ENCODE measurements at regions not wholly inside any gene's neighbourhood (a gene's known extent, or its start where the extent isn't known, plus 50 kb on each side); places are given as distances from the start of the nearest gene placed in this dataset.

- Mint-ChIP-seq H3K4me1 (ENCODE audit: unreplicated experiment) (no peaks in the 10 kb centered on the region), H3K27ac (ENCODE audit: unreplicated experiment) (no peak overlapping the region), H3K27me3 (ENCODE audit: unreplicated experiment) (no peaks in the 10 kb centered on the region), H3K9me3 (ENCODE audit: unreplicated experiment) (no peaks in the 10 kb centered on the region), H3K4me3 (ENCODE audit: unreplicated experiment) (no peak overlapping the region), H3K36me3 (ENCODE audit: low read depth, unreplicated experiment) (no peaks in the 10 kb centered on the region)
- TF ChIP-seq, protein P1, sequence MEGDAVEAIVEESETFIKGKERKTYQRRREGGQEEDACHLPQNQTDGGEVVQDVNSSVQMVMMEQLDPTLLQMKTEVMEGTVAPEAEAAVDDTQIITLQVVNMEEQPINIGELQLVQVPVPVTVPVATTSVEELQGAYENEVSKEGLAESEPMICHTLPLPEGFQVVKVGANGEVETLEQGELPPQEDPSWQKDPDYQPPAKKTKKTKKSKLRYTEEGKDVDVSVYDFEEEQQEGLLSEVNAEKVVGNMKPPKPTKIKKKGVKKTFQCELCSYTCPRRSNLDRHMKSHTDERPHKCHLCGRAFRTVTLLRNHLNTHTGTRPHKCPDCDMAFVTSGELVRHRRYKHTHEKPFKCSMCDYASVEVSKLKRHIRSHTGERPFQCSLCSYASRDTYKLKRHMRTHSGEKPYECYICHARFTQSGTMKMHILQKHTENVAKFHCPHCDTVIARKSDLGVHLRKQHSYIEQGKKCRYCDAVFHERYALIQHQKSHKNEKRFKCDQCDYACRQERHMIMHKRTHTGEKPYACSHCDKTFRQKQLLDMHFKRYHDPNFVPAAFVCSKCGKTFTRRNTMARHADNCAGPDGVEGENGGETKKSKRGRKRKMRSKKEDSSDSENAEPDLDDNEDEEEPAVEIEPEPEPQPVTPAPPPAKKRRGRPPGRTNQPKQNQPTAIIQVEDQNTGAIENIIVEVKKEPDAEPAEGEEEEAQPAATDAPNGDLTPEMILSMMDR (IDR thresholded peaks at IDR 0.05; ENCODE audit: unreplicated experiment): no peak
- no peak for DNase-seq (ENCODE audit: low spot score)
Observed at GRCh38 chr3:63064209-63064755, 189.1 kb upstream of the CADPS start.

GRCh38 chr3:63067999-63068645, 192.9 kb upstream of the CADPS start:
- Mint-ChIP-seq H3K27ac (ENCODE audit: unreplicated experiment) (no peak overlapping the region), H3K4me1 (ENCODE audit: unreplicated experiment) (no peaks in the 10 kb centered on the region), H3K9me3 (ENCODE audit: unreplicated experiment) (no peaks in the 10 kb centered on the region), H3K36me3 (ENCODE audit: low read depth, unreplicated experiment) (no peaks in the 10 kb centered on the region), H3K4me3 (ENCODE audit: unreplicated experiment) (no peak overlapping the region), H3K27me3 (ENCODE audit: unreplicated experiment) (no peaks in the 10 kb centered on the region)
- peak; percentile 64 for DNase-seq (ENCODE audit: low spot score)
- TF ChIP-seq, protein P1 (IDR thresholded peaks at IDR 0.05; ENCODE audit: unreplicated experiment): no peak

DNA sequence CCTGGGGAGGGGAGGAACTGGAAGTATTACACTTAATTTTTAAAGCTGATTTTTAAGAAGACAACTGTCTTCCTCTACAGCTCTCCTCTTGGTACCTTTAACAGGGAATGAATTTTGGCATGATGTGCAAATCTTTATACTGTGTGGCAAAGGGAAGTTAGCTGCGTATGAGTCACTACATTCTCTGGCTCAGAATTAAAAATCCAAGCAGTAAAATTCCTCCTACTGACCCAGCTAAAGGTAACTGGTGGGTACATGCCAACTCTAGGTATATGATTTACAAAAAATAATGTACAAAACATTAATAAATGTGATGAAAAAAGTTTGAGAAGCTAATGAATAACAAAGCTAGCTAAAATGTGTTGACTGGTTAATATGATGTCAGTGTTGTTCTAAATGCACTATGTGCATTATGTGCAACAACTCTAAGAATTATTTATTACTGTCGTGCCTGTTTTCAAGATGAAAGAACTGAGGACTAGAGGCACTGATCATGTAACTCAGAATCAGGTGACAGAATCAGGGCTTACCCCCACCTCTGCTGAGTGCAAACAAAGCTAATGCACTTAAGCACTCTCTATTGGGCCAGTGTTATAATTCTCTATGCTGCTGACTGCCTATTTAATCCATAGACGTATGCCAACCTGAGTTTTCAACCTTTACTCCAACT, 194.7 kb upstream of the CADPS start:
- Mint-ChIP-seq H3K27ac (ENCODE audit: unreplicated experiment) (no peak overlapping the region), H3K9me3 (ENCODE audit: unreplicated experiment) (no peaks in the 10 kb centered on the region), H3K4me3 (ENCODE audit: unreplicated experiment) (no peak overlapping the region), H3K27me3 (ENCODE audit: unreplicated experiment) (no peaks in the 10 kb centered on the region), H3K4me1 (ENCODE audit: unreplicated experiment) (no peaks in the 10 kb centered on the region), H3K36me3 (ENCODE audit: low read depth, unreplicated experiment) (no peaks in the 10 kb centered on the region)
- DNase-seq (ENCODE audit: low spot score): no peak
- TF ChIP-seq, protein P1 (IDR thresholded peaks at IDR 0.05; ENCODE audit: unreplicated experiment): no peak

- H3K9me3 Mint-ChIP-seq (ENCODE audit: unreplicated experiment): no peaks in the 10 kb centered on the region
Observed at GRCh38 chr3:63070476-63070810, 195.2 kb upstream of the CADPS start.

More at GRCh38 chr3:63070476-63070810, 195.2 kb upstream of the CADPS start:
- Mint-ChIP-seq H3K4me1 (ENCODE audit: unreplicated experiment) (no peaks in the 10 kb centered on the region), H3K36me3 (ENCODE audit: low read depth, unreplicated experiment) (no peaks in the 10 kb centered on the region), H3K4me3 (ENCODE audit: unreplicated experiment) (no peak overlapping the region), H3K27ac (ENCODE audit: unreplicated experiment) (no peak overlapping the region), H3K27me3 (ENCODE audit: unreplicated experiment) (no peaks in the 10 kb centered on the region)
- no peak for DNase-seq (ENCODE audit: low spot score)
- TF ChIP-seq, protein P1 (IDR thresholded peaks at IDR 0.05; ENCODE audit: unreplicated experiment): no peak
